PC-9 (cell line): ENCODE measurements at regions not wholly inside any gene's neighbourhood (a gene's known extent, or its start where the extent isn't known, plus 50 kb on each side); places are given as distances from the start of the nearest gene placed in this dataset.

Experiments used
- BruUV-seq: library from RNA; stranded (reverse); fragments of 400-500 nt; replicated peaks from 2 replicates; lab custom pipeline; 2021; lab: Mats Ljungman, UMichigan
- CTCF ChIA-PET: fragments of 300-600 bp; sonication (Branson Sonifier 250); formaldehyde crosslinking; loops from one replicate; lab custom pipeline; 2022; ENCODE audit warnings: antibody characterized with exemption; lab: Charles Lee
- POLR2A ChIA-PET: fragments of 300-600 bp; sonication (Branson Sonifier 250); formaldehyde crosslinking; loops from one replicate; lab custom pipeline; 2022; ENCODE audit warnings: antibody characterized with exemption; ENCODE audit not compliant: unreplicated experiment; lab: Charles Lee
- DNase-seq, 2 experiments: peaks; one replicate each; pipeline versions ENCODE4 v3.0.0 to v3.0.0-alpha.2; 2015 to 2022; ENCODE audit warnings: mixed read lengths in 1 of 2
- H2AFZ ChIP-seq: fragments of 200-600 bp; sonication (generic); 2 replicates; pipeline ENCODE4 v1.8.1; 2017; ENCODE audit warnings: antibody characterized with exemption
- H3F3A ChIP-seq: fragments of 200-600 bp; sonication (generic); 2 replicates; pipeline ENCODE4 v1.8.1; 2017; ENCODE audit warnings: antibody characterized with exemption, mild to moderate bottlenecking, low read depth; ENCODE audit not compliant: insufficient read depth
- H3K27ac ChIP-seq: fragments of 200-600 bp; sonication (generic); 2 replicates; pipeline ENCODE4 v1.6.1; 2016; ENCODE audit warnings: mixed run types
- H3K27me3 ChIP-seq: fragments of 200-600 bp; sonication (generic); 2 replicates; pipeline ENCODE4 v1.6.1; 2016; ENCODE audit warnings: low read depth, mixed run types; ENCODE audit not compliant: insufficient read depth
- H3K36me3 ChIP-seq: fragments of 200-600 bp; sonication (generic); 2 replicates; pipeline ENCODE4 v1.6.1; 2016; ENCODE audit warnings: low read depth, mixed run types
- H3K4me1 ChIP-seq: fragments of 200-600 bp; sonication (generic); replicated peaks from 2 replicates; pipeline ENCODE4 v1.6.1; 2016; ENCODE audit warnings: mixed run types; ENCODE audit not compliant: insufficient read depth
- H3K4me2 ChIP-seq: fragments of 200-600 bp; sonication (generic); 2 replicates; pipeline ENCODE4 v1.6.1; 2017; ENCODE audit warnings: mixed run types
- H3K4me3 ChIP-seq: fragments of 200-600 bp; sonication (generic); 2 replicates; pipeline ENCODE4 v1.6.1; 2016; ENCODE audit warnings: mixed run types
- H3K79me2 ChIP-seq: fragments of 200-600 bp; sonication (generic); 2 replicates; pipeline ENCODE4 v1.6.1; 2017; ENCODE audit warnings: low read depth, mixed run types
- H3K9me2 ChIP-seq: fragments of 200-600 bp; sonication (generic); 2 replicates; pipeline ENCODE4 v1.8.1; 2017; ENCODE audit warnings: mild to moderate bottlenecking; ENCODE audit not compliant: insufficient read depth
- H3K9me3 ChIP-seq: fragments of 200-600 bp; sonication (generic); 2 replicates; pipeline ENCODE4 v1.8.1; 2016; ENCODE audit warnings: low read depth; ENCODE audit not compliant: insufficient read depth
- H4K20me1 ChIP-seq: fragments of 200-600 bp; sonication (generic); 2 replicates; pipeline ENCODE4 v1.8.1; 2017; ENCODE audit not compliant: insufficient read depth
- EZH2 ChIP-seq: fragments of 200-600 bp; sonication (generic); IDR thresholded peaks from 2 replicates; pipeline ENCODE4 v1.8.0; 2017; ENCODE audit warnings: antibody characterized with exemption, low read depth
- intact Hi-C: fragments of 100-400 bp; cut with micrococcal nuclease; formaldehyde crosslinking; loops from one replicate; pipeline ENCODE4 v1.10.0; 2022; ENCODE audit not compliant: unreplicated experiment
- TF ChIP-seq, protein P1 (sequence below): fragments of 200-600 bp; sonication (generic); conservative IDR thresholded peaks from 2 replicates; pipeline ENCODE4 v1.6.1; 2017; ENCODE audit warnings: mixed run types, antibody characterized with exemption, mild to moderate bottlenecking, moderate library complexity

DNA sequence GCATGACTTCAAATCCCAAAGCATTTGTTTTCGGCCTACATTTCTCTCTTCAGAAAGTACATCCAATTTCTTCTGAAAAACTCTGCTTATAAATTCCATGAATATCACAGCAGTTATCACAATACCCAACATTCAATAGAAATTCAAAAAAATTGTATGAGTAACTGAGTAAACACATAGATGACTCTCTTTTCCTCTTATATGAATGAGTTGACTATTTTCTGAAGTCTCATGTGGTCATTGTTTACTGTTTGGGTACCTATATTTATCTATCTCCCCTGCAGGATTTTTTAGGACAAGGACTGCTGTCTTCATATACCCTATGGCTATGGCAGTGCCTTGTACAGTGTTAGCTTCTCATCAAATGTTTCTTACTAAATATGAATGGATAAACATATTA is 157.1 kb downstream of the HTR1A start:
- H3K4me2 ChIP-seq: no peak overlapping the region
- H3K36me3 ChIP-seq: no peaks in the 10 kb centered on the region
- H3K27me3 ChIP-seq: no peaks in the 10 kb centered on the region
- CTCF ChIA-PET: no interaction called here
- no peaks in the 10 kb centered on the region for H3K4me1 ChIP-seq
- H3K79me2 ChIP-seq: no peaks in the 10 kb centered on the region
- BruUV-seq: no TSS peak
- DNase-seq: no peak
- intact Hi-C loops: no loop called here
- H3K9me3 ChIP-seq: no peaks in the 10 kb centered on the region
- no peak for TF ChIP-seq EZH2
- TF ChIP-seq, protein P1, sequence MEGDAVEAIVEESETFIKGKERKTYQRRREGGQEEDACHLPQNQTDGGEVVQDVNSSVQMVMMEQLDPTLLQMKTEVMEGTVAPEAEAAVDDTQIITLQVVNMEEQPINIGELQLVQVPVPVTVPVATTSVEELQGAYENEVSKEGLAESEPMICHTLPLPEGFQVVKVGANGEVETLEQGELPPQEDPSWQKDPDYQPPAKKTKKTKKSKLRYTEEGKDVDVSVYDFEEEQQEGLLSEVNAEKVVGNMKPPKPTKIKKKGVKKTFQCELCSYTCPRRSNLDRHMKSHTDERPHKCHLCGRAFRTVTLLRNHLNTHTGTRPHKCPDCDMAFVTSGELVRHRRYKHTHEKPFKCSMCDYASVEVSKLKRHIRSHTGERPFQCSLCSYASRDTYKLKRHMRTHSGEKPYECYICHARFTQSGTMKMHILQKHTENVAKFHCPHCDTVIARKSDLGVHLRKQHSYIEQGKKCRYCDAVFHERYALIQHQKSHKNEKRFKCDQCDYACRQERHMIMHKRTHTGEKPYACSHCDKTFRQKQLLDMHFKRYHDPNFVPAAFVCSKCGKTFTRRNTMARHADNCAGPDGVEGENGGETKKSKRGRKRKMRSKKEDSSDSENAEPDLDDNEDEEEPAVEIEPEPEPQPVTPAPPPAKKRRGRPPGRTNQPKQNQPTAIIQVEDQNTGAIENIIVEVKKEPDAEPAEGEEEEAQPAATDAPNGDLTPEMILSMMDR: no peak
- H3K4me3 ChIP-seq: no peak overlapping the region
- no peak overlapping the region for H2AFZ ChIP-seq
- H4K20me1 ChIP-seq: no peaks in the 10 kb centered on the region
- H3F3A ChIP-seq: no peaks in the 10 kb centered on the region
- no peak overlapping the region for H3K27ac ChIP-seq
- H3K9me2 ChIP-seq: no peaks in the 10 kb centered on the region
- POLR2A ChIA-PET: no interaction called here

DNA sequence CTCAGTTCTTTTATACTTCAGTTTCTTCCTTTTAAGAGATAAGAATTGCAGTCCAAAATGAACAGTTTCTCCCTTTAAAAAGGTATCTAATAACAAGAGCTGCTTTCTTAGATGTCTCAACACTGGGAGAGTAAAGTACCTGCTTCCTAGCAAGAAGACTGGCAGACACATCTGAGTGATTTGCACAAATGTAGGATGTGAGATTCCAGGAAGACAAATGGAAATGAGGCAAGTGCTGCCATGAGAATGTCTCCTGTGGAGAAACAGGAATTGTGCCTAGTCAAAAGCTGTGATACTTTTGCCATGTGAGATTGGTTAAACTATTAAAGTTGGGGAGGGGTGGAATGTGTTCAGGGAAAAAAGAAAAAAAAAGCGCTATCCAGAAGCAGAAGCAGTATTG is 159.1 kb downstream of the HTR1A start:
- ChIA-PET CTCF (no interaction called here), POLR2A (no interaction called here)
- H3K4me1 ChIP-seq: no peaks in the 10 kb centered on the region
- intact Hi-C loops: no loop called here
- no peaks in the 10 kb centered on the region for H3K79me2 ChIP-seq
- no TSS peak for BruUV-seq
- H4K20me1 ChIP-seq: no peaks in the 10 kb centered on the region
- no peak overlapping the region for H2AFZ ChIP-seq
- no peak overlapping the region for H3K4me3 ChIP-seq
- no peak overlapping the region for H3K4me2 ChIP-seq
- no peaks in the 10 kb centered on the region for H3K9me3 ChIP-seq
- H3K9me2 ChIP-seq: no peaks in the 10 kb centered on the region
- no peak for DNase-seq
- TF ChIP-seq, protein P1: no peak
- TF ChIP-seq EZH2: no peak
- H3K27me3 ChIP-seq: no peaks in the 10 kb centered on the region
- no peaks in the 10 kb centered on the region for H3F3A ChIP-seq
- H3K36me3 ChIP-seq: no peaks in the 10 kb centered on the region
- no peak overlapping the region for H3K27ac ChIP-seq

DNA sequence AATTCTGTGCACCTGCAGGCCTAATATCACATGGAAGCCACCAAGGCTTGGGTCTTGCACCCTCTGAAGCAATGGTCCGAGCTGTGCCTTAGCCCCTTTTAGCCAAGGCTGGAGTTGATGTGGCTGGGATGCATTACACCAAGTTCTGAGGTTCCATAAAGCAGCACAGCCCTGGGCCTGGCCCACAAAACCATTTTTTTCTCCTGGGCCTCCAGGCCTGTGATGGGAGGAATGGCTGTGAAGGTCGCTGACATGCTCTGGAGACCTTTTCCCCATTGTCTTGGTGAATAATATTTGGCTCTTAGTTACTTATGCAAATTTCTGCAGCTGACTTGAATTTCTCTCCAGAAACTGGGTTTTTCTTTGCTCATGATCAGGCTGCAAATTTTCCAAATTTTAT is 167.3 kb downstream of the HTR1A start:
- no peak overlapping the region for H3K4me3 ChIP-seq
- H3K79me2 ChIP-seq: no peaks in the 10 kb centered on the region
- no peak for DNase-seq
- ChIA-PET CTCF (no interaction called here), POLR2A (no interaction called here)
- no peaks in the 10 kb centered on the region for H3K9me2 ChIP-seq
- H3K4me1 ChIP-seq: no peaks in the 10 kb centered on the region
- no peaks in the 10 kb centered on the region for H3K27me3 ChIP-seq
- H4K20me1 ChIP-seq: no peaks in the 10 kb centered on the region
- H3K27ac ChIP-seq: no peak overlapping the region
- TF ChIP-seq, protein P1: no peak
- TF ChIP-seq EZH2: no peak
- H3K36me3 ChIP-seq: no peaks in the 10 kb centered on the region
- no peak overlapping the region for H2AFZ ChIP-seq
- intact Hi-C loops: no loop called here
- no peak overlapping the region for H3K4me2 ChIP-seq
- H3K9me3 ChIP-seq: no peaks in the 10 kb centered on the region
- no peaks in the 10 kb centered on the region for H3F3A ChIP-seq
- no TSS peak for BruUV-seq
